T1000 (cell line): ENCODE measurements at regions not wholly inside any gene's neighbourhood (a gene's known extent, or its start where the extent isn't known, plus 50 kb on each side); places are given as distances from the start of the nearest gene placed in this dataset.

Source experiments
- DNase-seq: peaks from one replicate; lab custom pipeline; 2025; ENCODE audit warnings: mixed read lengths; lab: John Stamatoyannopoulos, UW

GRCh38 chr6:1515280-1515679, 94.4 kb upstream of the FOXC1 start:
- no peak for DNase-seq

DNA sequence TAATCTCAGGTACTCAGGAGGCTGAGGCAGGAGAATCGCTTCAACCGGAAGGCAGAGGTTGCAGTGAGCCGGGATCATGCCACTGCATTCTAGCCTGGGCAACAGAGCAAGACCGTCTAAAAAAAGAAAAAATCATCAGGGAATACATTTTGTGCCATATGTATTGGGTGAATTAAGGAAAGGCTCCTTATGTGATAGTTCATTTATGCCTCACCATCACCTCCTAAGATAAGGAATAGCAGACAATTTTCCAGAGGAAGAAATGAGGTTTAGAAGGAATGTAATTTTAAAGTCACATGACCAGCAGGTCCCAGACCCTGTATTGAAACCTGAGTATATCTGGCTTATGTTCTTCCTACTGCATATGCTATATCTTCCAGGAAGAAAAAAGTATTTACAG, 93.9 kb upstream of the FOXC1 start:
- no peak for DNase-seq

- no peak for DNase-seq
These were observed 92.8 kb upstream of the FOXC1 start for GRCh38 chr6:1516742-1517520.

DNA sequence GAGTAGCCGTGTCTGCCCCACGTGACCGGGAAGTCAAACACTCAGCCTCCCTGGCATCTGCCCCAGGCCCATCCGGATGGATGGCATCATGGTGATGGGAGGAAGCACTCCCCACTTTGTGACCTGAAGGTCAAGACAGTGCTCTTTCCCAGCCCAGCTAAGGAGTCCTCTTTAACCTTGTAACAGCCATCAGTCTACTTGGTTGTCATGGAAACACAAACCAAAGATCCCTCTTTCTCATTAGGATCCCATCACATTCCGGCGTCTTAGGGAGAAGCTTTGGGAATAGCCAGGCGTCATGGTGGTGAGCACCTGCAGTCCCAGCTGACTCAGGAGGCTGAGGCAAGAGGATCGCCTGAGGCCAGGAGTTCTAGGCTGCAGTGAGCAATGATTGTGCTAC, 90.9 kb upstream of the FOXC1 start:
- no peak for DNase-seq

DNA sequence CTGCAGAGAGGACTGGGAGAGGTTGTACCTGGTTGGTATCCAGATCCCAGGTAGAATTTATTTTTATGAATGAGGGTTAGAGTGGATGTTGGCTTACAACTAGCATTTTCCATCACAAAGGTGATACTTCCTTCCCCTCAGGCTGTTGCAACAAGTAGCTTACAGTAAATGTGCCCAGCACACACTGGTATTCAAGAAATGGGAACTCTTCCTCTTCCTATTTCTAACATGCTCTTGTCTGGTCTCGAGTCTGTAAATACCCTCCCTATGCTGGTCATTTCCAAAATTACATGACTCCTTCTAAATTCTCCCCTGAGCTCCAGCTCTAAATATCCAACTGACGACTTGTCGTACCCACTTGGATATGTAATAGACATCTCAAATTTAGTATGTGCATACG, 90.1 kb upstream of the FOXC1 start:
- no peak for DNase-seq

GRCh38 chr6:1522779-1523178, 86.9 kb upstream of the FOXC1 start:
- DNase-seq: no peak

DNA sequence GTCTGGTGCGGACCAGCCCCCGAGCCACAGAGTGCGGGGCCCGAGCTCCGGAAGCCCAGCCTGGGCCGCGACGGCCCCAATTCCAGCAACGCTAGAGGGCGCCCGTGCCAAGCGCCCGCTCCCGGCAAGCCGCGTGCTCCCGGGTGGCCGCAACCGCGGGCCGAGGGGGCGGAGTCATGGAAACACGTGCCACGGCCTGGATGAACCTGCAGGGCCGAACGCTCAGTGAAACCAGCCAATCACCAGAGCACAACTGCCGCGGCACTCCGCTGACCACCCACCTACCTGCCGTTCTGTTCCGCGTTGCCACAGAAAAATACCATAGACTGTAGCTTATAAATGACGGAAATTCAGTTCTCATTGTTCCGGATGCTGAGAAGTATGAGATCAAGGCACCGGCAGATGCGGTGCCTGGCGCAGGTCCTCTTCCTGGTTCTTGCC, 85.7 kb upstream of the FOXC1 start:
- DNase-seq: no peak

- no peak for DNase-seq
These were observed 84.2 kb upstream of the FOXC1 start for GRCh38 chr6:1525364-1526038.

GRCh38 chr6:1526398-1527072, 83.2 kb upstream of the FOXC1 start:
- DNase-seq: no peak

DNA sequence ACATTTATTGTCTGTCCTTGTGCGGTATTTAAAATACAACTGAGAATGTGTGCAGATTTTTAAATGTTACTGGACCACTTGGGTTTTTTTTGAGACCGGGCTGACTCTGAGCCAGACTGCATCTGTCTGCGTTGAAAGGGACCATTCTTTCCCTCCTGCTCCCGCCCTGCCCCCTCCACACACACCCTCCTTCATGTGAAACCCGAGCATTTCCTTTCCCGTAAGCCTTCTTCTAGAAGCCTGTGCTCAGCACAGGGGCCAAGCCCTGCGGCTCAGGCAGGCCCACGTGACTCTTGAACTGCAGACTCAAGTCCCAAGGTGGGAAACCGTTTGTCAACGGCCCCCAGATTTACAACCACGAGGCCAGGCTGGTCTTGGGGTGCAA, 82.7 kb upstream of the FOXC1 start:
- DNase-seq: no peak

- no peak for DNase-seq
These were observed 74.4 kb upstream of the FOXC1 start for GRCh38 chr6:1535295-1535694.

DNA sequence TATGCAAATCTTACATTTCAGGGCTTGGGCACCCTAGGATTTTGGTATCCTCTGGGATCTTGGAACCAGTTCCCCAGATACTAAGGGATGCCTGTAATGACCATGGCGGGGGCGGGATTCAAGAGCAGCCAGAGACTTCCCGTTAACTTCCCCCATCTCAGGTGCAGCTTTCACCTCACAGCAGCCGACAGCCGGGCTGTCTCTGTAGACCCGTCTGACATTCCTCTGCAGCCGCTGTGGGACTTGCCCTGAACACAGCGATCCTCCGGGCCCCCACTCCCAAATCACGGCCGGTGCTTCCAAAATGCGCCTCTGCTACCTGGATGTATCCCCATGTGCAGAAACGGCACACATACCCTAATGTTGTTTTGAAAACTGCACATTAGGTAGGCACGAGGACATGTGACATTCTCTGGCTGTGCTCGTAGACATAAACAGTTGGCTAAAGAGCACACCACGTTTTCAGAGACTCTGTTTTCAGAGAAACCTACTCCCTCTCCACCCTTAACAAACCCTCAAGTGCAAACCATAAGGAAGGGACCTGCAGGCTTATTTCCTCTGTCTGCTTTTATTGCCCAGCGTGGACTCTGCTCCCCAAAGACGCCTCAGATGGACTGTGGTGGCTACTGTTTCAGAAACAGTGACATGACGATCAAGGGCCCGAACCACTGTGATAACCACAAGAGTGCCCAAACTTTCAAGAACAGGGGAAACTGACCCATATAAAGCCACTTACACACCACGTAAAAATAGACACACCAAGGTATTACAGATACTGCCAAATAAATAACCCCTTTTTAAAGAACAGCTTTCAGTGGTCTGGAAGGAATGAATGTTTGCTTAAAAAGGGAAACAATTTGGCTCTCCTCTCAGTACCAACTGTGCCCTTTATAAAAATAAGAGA, 72.9 kb upstream of the FOXC1 start:
- no peak for DNase-seq

DNA sequence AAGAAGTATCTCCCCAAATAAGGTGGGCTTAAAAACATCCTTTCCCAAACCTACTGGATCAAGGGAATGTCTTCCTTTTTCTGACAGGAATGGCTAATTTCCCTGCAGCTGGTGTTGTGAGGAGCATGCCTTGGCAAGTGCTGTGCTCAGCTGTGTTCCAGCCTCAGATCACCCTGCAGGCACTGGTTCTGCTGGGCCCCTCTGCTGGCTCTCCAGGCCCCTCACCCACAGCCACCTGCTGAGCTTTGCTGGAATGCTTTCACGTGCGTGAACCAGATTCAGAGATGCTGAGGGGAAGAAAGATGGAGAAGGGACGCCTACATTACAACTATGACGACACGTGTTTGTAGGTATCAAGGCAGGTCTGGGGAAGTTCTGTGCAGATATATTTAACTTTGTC, 71.3 kb upstream of the FOXC1 start:
- no peak for DNase-seq

GRCh38 chr6:1538810-1539478, 70.8 kb upstream of the FOXC1 start:
- DNase-seq: no peak

DNA sequence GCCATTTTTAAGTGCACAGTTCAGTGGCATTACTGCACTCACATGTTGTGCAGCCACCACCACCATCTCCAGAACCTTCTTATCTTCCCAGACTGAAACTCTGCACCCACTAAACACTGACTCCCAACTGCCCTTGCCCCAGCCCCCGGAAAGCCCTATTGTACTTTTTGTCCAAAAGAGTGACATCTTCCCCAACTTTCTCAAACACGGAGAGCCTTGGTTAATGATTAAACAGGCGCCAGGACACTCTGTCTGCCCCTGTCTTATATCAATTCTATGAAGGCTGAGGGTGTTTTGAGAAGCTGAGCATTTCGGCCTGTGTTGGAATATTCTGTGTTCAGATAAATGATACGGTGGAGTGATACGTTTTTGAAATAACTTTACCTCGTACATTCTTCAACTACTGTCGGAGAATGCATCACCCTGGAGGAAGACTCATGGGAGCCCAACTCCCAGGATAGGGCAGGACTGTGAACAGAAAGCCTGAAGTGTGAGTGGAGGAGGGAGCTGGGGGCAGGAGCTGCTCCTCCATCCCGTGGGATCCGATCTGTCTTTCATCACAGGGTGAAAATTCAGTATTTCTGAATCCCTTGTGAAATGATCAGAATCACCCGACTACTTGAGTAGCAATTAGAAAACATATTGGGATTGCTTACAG, 68.7 kb upstream of the FOXC1 start:
- no peak for DNase-seq

GRCh38 chr6:1542335-1542734, 67.4 kb upstream of the FOXC1 start:
- DNase-seq: no peak

DNA sequence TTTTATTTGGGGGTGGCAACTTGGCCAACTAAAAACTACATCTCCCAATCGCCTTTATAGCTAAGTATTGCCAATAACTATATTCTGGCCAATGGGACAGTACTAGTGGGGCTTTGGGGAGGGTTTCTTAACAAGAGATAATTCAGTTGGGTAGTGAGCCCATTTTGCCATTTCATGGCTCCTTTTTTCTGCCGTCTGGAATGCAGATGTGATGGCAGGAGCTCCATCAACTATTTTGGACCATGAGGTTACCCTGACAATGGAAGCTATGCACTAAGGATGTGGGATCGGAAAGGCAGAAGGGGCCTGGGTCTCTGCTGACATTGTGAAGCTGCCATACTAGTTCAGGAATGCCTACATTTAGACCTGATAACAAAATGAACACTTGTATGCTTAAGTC, 67.0 kb upstream of the FOXC1 start:
- DNase-seq: no peak

DNA sequence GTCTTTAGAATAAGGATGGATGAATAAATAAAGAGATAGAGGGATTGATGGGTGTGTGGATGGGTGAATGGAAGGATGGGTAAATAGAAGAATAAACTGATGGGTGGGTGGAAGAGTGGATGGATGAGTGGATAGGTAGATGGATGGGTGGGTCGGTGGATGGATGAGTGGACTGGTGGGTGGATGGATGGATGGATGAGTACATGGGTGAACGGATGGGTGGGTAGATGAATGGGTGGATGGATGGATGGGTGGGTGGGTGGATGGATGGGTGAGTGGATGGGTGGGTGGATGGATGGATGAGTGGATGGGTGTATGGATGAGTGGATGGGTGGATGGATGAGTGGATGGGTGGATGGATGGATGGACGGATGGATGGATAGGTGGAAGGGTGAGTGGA, 65.7 kb upstream of the FOXC1 start:
- no peak for DNase-seq

- no peak for DNase-seq
These were observed 65.1 kb upstream of the FOXC1 start for GRCh38 chr6:1544603-1545002.

GRCh38 chr6:1545654-1546053, 64.1 kb upstream of the FOXC1 start:
- no peak for DNase-seq

DNA sequence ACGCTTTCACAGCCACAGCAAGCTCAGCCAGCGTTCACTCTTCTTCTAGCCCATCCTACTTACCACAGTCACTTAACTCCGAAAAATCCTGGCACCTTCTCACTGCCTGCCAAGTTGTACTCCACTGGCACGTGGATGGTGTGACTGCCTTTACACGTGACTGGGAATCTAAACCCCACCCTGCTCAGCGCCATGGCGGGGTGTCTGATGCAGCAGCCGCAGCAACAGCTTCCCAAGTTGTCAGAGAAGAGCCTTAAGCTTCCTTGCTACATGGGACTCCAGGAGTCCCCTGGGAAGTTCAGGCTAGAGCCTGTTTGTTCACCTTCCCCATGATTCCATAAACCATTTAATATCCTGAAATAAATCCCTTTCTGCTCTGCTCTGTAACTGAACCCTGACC, 61.9 kb upstream of the FOXC1 start:
- no peak for DNase-seq
